ENCODE measurements at regions not wholly inside any gene's neighbourhood (a gene's known extent, or its start where the extent isn't known, plus 50 kb on each side); places are given as distances from the start of the nearest gene placed in this dataset.

GRCh38 chr3:182479419-182480336 is 313.6 kb upstream of the ATP11B start:
- TF ChIP-seq, protein P1, sequence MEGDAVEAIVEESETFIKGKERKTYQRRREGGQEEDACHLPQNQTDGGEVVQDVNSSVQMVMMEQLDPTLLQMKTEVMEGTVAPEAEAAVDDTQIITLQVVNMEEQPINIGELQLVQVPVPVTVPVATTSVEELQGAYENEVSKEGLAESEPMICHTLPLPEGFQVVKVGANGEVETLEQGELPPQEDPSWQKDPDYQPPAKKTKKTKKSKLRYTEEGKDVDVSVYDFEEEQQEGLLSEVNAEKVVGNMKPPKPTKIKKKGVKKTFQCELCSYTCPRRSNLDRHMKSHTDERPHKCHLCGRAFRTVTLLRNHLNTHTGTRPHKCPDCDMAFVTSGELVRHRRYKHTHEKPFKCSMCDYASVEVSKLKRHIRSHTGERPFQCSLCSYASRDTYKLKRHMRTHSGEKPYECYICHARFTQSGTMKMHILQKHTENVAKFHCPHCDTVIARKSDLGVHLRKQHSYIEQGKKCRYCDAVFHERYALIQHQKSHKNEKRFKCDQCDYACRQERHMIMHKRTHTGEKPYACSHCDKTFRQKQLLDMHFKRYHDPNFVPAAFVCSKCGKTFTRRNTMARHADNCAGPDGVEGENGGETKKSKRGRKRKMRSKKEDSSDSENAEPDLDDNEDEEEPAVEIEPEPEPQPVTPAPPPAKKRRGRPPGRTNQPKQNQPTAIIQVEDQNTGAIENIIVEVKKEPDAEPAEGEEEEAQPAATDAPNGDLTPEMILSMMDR (IDR thresholded peaks at IDR 0.05): no peak
- TF ChIP-seq EZH2 (IDR thresholded peaks at IDR 0.05; ENCODE audit: borderline replicate concordance, insufficient read depth, low read depth, low read length, poor library complexity, severe bottlenecking): no peak
